ENCODE measurements at regions not wholly inside any gene's neighbourhood (a gene's known extent, or its start where the extent isn't known, plus 50 kb on each side); places are given as distances from the start of the nearest gene placed in this dataset.
"Not testable (repeated sequence)": the region's sequence is repeated elsewhere in the genome, so short reads cannot be mapped to it uniquely, and the experiment has no call there.

- not testable (repeated sequence) for DNase-seq
Observed at GRCh38 chr16:29160171-29160570, 175.3 kb downstream of the LAT start.

GRCh38 chr16:29159603-29160002, 174.8 kb downstream of the LAT start:
- DNase-seq, result not testable (repeated sequence)

GRCh38 chr16:29158785-29159184, 173.9 kb downstream of the LAT start:
- DNase-seq, result no peak

- not testable (repeated sequence) for DNase-seq
Observed at GRCh38 chr16:29158031-29158784, 173.4 kb downstream of the LAT start.

- DNase-seq, result not testable (repeated sequence)
Observed at GRCh38 chr16:29157051-29157923, 172.4 kb downstream of the LAT start.

GRCh38 chr16:29156511-29156910, 171.7 kb downstream of the LAT start:
- DNase-seq, result no peak

- DNase-seq, result not testable (repeated sequence)
Observed at GRCh38 chr16:29155866-29156200, 171.0 kb downstream of the LAT start.

GRCh38 chr16:29155131-29155865, 170.4 kb downstream of the LAT start:
- not testable (repeated sequence) for DNase-seq

GRCh38 chr16:29154676-29155121, 169.8 kb downstream of the LAT start:
- no peak for DNase-seq

GRCh38 chr16:29154088-29154487, 169.2 kb downstream of the LAT start:
- no peak for DNase-seq

GRCh38 chr16:29153307-29153706, 168.5 kb downstream of the LAT start:
- not testable (repeated sequence) for DNase-seq

- DNase-seq, result not testable (repeated sequence)
Observed at GRCh38 chr16:29152544-29153031, 167.7 kb downstream of the LAT start.

GRCh38 chr16:29151317-29151716, 166.5 kb downstream of the LAT start:
- DNase-seq, result no peak

GRCh38 chr16:29149912-29150311, 165.1 kb downstream of the LAT start:
- DNase-seq, result not testable (repeated sequence)

GRCh38 chr16:29148867-29149272, 164.0 kb downstream of the LAT start:
- DNase-seq, result no peak

GRCh38 chr16:29148131-29148691, 163.4 kb downstream of the LAT start:
- DNase-seq, result no peak

GRCh38 chr16:29147710-29148109, 162.9 kb downstream of the LAT start:
- DNase-seq, result not testable (repeated sequence)

- DNase-seq, result not testable (repeated sequence)
Observed at GRCh38 chr16:29146808-29147643, 162.2 kb downstream of the LAT start.

GRCh38 chr16:29146266-29146665, 161.4 kb downstream of the LAT start:
- DNase-seq, result no peak

GRCh38 chr16:29145486-29146225, 160.8 kb downstream of the LAT start:
- DNase-seq, result not testable (repeated sequence)

Data from left kidney (tissue), 1 donor.